CD4-positive, alpha-beta memory T cell (primary cell): ENCODE measurements at regions not wholly inside any gene's neighbourhood (a gene's known extent, or its start where the extent isn't known, plus 50 kb on each side); places are given as distances from the start of the nearest gene placed in this dataset.

Source experiments
- CTCF ChIA-PET: fragments of 350-600 bp; sonication (Branson Sonifier 250); formaldehyde crosslinking; loops from one replicate; lab custom pipeline; 2021; ENCODE audit warnings: inconsistent platforms; ENCODE audit not compliant: partially characterized antibody; lab: Charles Lee
- POLR2A ChIA-PET: fragments of 350-600 bp; sonication (Branson Sonifier 250); formaldehyde crosslinking; loops from one replicate; lab custom pipeline; 2021; ENCODE audit not compliant: partially characterized antibody; lab: Charles Lee
- DNase-seq, 5 donors: peaks; one replicate each; pipeline versions ENCODE4 v3.0.0 to v3.0.0-alpha.2; 2020 to 2022; ENCODE audit warnings: mixed read lengths in 1 of 5
- H3K27ac ChIP-seq: one replicate; pipeline ENCODE4 v1.7.0; 2013; ENCODE audit warnings: low read depth, low read length
- H3K27me3 ChIP-seq: 2 replicates; pipeline ENCODE4 v1.7.0; 2013; ENCODE audit warnings: mild to moderate bottlenecking, low read length, moderate library complexity; ENCODE audit not compliant: insufficient read depth
- H3K36me3 ChIP-seq: 2 replicates; pipeline ENCODE4 v1.7.0; 2013; ENCODE audit warnings: mild to moderate bottlenecking, low read length, moderate library complexity; ENCODE audit not compliant: insufficient read depth
- H3K4me1 ChIP-seq: 2 replicates; pipeline ENCODE4 v1.7.0; 2013; ENCODE audit warnings: mild to moderate bottlenecking, low read length, moderate library complexity; ENCODE audit not compliant: insufficient read depth
- H3K4me3 ChIP-seq, 2 donors: one replicate each; pipeline ENCODE4 v1.7.0; 2013; ENCODE audit warnings: low read length in 2 of 2, mild to moderate bottlenecking in 1 of 2
- H3K9me3 ChIP-seq, 2 donors: one replicate each; pipeline ENCODE4 v1.7.0; 2013; ENCODE audit warnings: low read length in 2 of 2, control low read depth in 1 of 2; ENCODE audit not compliant: control insufficient read depth in 1 of 2
- H3K27ac Mint-ChIP-seq, 7 donors: one replicate each; pipeline ENCODE4 v1.8.0; 2020 to 2021; ENCODE audit warnings: mixed read lengths in 7 of 7, mild to moderate bottlenecking in 6 of 7, inconsistent platforms in 3 of 7, moderate library complexity in 3 of 7
- H3K27me3 Mint-ChIP-seq, 2 donors: one replicate each; pipeline ENCODE4 v1.8.0; 2020 to 2021; ENCODE audit warnings: mixed read lengths in 2 of 2
- H3K36me3 Mint-ChIP-seq, 2 donors: one replicate each; pipeline ENCODE4 v1.8.0; 2020 to 2021; ENCODE audit warnings: mixed read lengths in 2 of 2, inconsistent platforms in 1 of 2, mild to moderate bottlenecking in 1 of 2
- H3K4me1 Mint-ChIP-seq, 4 donors: one replicate each; pipeline ENCODE4 v1.8.0; 2020 to 2021; ENCODE audit warnings: mixed read lengths in 4 of 4, mild to moderate bottlenecking in 1 of 4
- H3K4me3 Mint-ChIP-seq, 8 donors: one replicate each; pipeline ENCODE4 v1.8.0; 2020 to 2021; ENCODE audit warnings: mixed read lengths in 8 of 8, mild to moderate bottlenecking in 7 of 8, moderate library complexity in 6 of 8, inconsistent platforms in 3 of 8
- H3K9me3 Mint-ChIP-seq, 8 donors: one replicate each; pipeline ENCODE4 v1.8.0; 2020 to 2021; ENCODE audit warnings: mixed read lengths in 8 of 8, mild to moderate bottlenecking in 5 of 8, inconsistent platforms in 3 of 8, moderate library complexity in 1 of 8
- intact Hi-C: fragments of 100-400 bp; cut with micrococcal nuclease; formaldehyde crosslinking; loops from one replicate; pipeline ENCODE4 v1.15.1; 2023

DNA sequence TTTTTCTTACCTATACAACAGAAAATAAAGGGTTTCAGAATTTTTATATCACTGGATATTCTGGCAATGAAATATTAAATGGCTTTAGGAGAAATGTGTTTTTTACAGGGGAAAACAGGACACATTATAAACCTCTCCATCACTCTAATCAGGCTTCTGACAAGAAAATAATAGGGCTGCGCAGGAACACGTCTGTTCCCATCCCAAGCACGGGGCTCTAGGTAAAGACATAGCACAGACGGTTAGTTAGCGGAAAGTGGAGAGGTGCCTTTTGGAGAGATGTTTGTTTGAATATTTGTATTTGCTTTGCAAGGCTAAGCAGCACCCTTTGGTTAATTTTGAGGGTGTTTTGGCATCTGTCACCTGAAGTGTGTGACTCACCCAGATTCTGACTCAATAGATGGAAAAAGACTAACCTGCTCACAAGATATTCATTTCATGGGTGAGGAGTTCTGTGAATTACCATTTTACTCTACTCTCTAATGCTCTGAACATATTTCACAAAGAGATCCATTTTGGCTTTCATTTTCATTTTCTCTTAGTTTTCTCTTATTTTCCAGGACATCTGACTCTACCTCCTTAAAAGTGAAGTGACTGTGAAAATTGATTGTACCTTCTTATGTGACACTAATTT lies 174.5 kb upstream of the AKR1E2 start:
- Histone ChIP-seq H3K4me3 (no peak overlapping the region), H3K4me1 (peaks cover 15% of the 10 kb centered on the region), H3K36me3 (no peaks in the 10 kb centered on the region), H3K9me3 (no peaks in the 10 kb centered on the region), H3K27ac (no peak overlapping the region), H3K27me3 (no peaks in the 10 kb centered on the region)
- CTCF ChIA-PET: interaction anchor here (1.3 to 1.9 kb wide), 3 partner anchors 1411 to 1458 kb away, joined by 3 to 6 read pairs (median 5); no protein-coding TSS in a partner anchor
- no peak for DNase-seq
- H3K36me3 Mint-ChIP-seq: no peaks in the 10 kb centered on the region
- POLR2A ChIA-PET: no interaction called here
- H3K4me1 Mint-ChIP-seq: peaks cover 20 to 23% (median 21%) of the 10 kb centered on the region in 4 donors
- intact Hi-C loops: loop anchor here (10.0 kb wide), 4 partner anchors 677 to 1027 kb away; no protein-coding TSS in a partner anchor
- no peaks in the 10 kb centered on the region for H3K27me3 Mint-ChIP-seq
- peaks cover 0 to 2% (median 0%) of the 10 kb centered on the region in 8 donors for H3K9me3 Mint-ChIP-seq
- H3K27ac Mint-ChIP-seq: peak overlapping the region in 4 of 7 donors; percentile 8 to 62 (median 26)
- peak overlapping the region; percentile 23 to 72 (median 34) for H3K4me3 Mint-ChIP-seq

DNA sequence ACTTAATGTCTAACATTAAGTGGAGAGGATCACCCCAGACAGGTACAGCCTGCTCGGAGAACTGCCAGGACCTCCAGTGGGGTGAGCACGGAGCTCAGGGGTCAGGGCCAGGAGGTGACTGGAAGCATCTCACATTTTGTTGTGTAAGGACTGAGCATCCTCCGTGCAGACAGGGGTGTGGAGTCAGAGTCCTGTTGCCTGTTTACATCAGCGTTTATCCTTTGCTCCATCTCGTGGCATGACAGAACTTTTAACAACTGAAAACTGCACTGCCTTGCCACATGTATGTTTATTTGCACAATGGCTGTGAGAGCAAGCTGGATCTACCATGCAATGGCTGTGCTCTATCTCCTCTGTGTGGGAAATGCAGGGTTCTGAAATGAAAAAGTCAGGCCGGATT lies 175.4 kb upstream of the AKR1E2 start:
- CTCF ChIA-PET: no interaction called here
- H3K4me3 Mint-ChIP-seq: no peak overlapping the region

DNA sequence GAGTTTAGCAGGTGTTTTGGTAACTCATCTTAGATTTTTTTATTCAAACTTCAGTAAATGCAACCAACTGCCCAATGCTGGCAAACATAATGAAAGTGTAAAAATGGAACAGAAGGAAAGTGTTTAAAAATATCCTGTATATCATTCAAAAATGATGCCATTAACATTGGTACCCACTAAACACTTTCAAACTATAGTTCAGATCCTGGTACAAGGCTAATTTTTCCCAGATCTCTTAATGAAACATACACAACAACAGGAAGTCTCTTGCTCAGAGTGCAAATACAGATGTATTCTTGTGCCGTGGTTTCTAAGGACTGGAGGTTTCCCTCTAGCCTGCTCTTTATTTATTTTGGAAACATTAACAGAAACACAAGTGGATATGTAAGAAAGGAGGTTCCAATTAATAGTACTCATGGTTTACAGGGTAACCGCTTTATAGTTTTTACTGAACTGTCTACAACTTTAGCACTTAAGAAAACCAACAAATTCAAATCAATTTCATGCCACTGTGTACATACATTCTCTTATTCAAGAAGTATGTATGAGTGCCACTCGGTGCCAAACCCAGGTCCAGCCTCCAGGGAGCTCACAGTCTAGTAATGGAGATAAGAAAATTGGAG lies 176.0 kb upstream of the AKR1E2 start:
- Histone ChIP-seq H3K27me3 (no peaks in the 10 kb centered on the region), H3K27ac (no peak overlapping the region), H3K9me3 (no peaks in the 10 kb centered on the region), H3K36me3 (no peaks in the 10 kb centered on the region), H3K4me3 (no peak overlapping the region), H3K4me1 (peaks cover 15% of the 10 kb centered on the region)
- DNase-seq: no peak
- Mint-ChIP-seq H3K9me3 (peaks cover 0 to 2% (median 0%) of the 10 kb centered on the region in 8 donors), H3K27me3 (no peaks in the 10 kb centered on the region), H3K36me3 (no peaks in the 10 kb centered on the region), H3K4me3 (peak overlapping the region in 1 of 8 donors; percentile 22), H3K4me1 (peaks cover 20 to 23% (median 21%) of the 10 kb centered on the region in 4 donors), H3K27ac (peak overlapping the region in 2 of 7 donors; percentile 7 to 43)
- ChIA-PET POLR2A (no interaction called here), CTCF (no interaction called here)
- intact Hi-C loops: loop anchor here (10.0 kb wide), 4 partner anchors 675 to 1025 kb away; no protein-coding TSS in a partner anchor

More for the DNA sequence above, 175.4 kb upstream of the AKR1E2 start:
- Histone ChIP-seq H3K27me3 (no peaks in the 10 kb centered on the region), H3K4me3 (no peak overlapping the region), H3K4me1 (peaks cover 15% of the 10 kb centered on the region), H3K36me3 (no peaks in the 10 kb centered on the region), H3K27ac (no peak overlapping the region), H3K9me3 (no peaks in the 10 kb centered on the region)
- DNase-seq: no peak
- POLR2A ChIA-PET: no interaction called here
- H3K9me3 Mint-ChIP-seq: peaks cover 0 to 2% (median 0%) of the 10 kb centered on the region in 8 donors
- peaks cover 20 to 23% (median 21%) of the 10 kb centered on the region in 4 donors for H3K4me1 Mint-ChIP-seq
- intact Hi-C loops: loop anchor here (10.0 kb wide), 4 partner anchors 676 to 1026 kb away; no protein-coding TSS in a partner anchor
- H3K27ac Mint-ChIP-seq: peak overlapping the region in 2 of 7 donors; percentile 30 to 43
- no peaks in the 10 kb centered on the region for H3K36me3 Mint-ChIP-seq
- H3K27me3 Mint-ChIP-seq: no peaks in the 10 kb centered on the region

DNA sequence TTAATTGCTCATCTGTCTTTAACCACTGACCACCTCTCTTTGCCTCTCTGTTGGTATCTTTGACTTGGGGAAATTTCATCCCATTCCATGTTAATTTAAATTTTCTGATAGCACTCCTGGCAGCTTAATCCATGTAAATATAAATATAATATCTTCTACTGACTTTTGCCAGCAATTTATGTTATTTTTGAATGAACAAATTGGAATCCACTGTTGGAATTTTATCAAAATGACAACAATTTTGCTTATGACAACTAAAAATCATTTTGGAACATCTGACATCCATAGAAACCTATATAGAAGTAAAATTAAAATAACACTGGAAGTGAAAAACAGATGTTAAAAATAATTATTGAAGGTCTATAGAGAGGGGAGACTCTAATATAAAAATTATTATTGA lies 176.5 kb upstream of the AKR1E2 start:
- H3K4me1 ChIP-seq: peaks cover 15% of the 10 kb centered on the region
- Mint-ChIP-seq H3K27ac (peak overlapping the region in 1 of 7 donors; percentile 17), H3K36me3 (no peaks in the 10 kb centered on the region), H3K9me3 (peaks cover 0 to 2% (median 0%) of the 10 kb centered on the region in 8 donors), H3K4me1 (peaks cover 20 to 23% (median 21%) of the 10 kb centered on the region in 4 donors), H3K27me3 (no peaks in the 10 kb centered on the region), H3K4me3 (no peak overlapping the region)
- no peak overlapping the region for H3K27ac ChIP-seq
- ChIA-PET POLR2A (no interaction called here), CTCF (no interaction called here)
- no peak for DNase-seq
- H3K4me3 ChIP-seq: no peak overlapping the region
- H3K36me3 ChIP-seq: no peaks in the 10 kb centered on the region
- no peaks in the 10 kb centered on the region for H3K9me3 ChIP-seq
- no peaks in the 10 kb centered on the region for H3K27me3 ChIP-seq
- intact Hi-C loops: no loop called here

DNA sequence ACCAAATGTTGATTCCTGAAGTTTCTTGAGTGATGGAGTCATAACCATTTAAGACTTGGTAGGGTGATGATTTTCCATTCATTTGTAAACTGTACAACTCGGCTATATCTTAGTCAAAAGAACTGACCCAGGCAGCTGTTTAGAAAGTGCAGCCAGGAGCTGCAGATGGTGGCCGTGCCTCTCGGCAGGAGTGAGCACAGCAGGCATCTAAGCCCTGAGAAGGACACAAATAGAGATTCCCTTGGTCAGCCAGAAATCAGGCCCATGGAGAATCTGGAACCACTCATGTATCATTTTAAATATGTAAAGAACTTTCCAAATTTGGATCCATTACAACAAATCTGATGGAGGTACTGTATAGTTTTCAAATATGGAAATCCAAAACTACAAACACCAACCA lies 177.0 kb upstream of the AKR1E2 start:
- H3K36me3 ChIP-seq: no peaks in the 10 kb centered on the region
- peaks cover 15% of the 10 kb centered on the region for H3K4me1 ChIP-seq
- POLR2A ChIA-PET: no interaction called here
- CTCF ChIA-PET: no interaction called here
- Mint-ChIP-seq H3K27me3 (no peaks in the 10 kb centered on the region), H3K36me3 (no peaks in the 10 kb centered on the region), H3K4me3 (no peak overlapping the region), H3K4me1 (peaks cover 20 to 23% (median 21%) of the 10 kb centered on the region in 4 donors), H3K27ac (no peak overlapping the region), H3K9me3 (peaks cover 0 to 2% (median 0%) of the 10 kb centered on the region in 8 donors)
- H3K4me3 ChIP-seq: no peak overlapping the region
- intact Hi-C loops: no loop called here
- H3K27me3 ChIP-seq: no peaks in the 10 kb centered on the region
- H3K27ac ChIP-seq: no peak overlapping the region
- DNase-seq: no peak
- no peaks in the 10 kb centered on the region for H3K9me3 ChIP-seq

DNA sequence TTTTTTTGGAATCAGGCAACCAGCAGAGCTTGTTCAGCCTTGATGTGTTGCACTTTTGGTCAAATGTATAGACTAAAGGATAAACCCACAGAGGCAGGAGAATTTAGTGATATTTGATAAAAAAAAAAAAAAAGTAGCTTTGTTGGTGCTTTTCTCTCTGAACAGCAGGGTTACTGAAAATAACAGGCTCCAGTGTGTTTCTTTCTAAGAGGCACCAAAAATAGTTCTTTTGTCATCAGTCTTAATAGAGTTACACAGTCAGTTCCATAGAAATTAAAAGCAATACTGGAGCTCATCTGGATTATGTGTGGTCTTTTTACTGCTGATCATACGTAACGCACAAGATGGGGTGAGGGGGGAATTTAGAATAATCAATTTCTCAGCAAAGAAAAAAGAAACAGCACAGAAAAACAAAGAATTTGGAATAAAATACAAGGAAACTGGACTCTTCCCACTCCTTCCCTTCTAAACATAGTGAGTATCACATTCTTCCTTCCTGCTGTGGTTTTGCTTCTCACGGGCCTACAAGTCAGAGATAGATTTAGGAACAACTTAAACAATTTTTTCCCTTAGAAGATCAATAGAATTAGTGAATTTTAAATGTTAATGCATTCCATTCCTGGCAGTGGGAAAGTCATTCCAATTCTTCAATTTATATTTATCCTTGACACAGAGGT lies 178.8 kb upstream of the AKR1E2 start:
- Histone ChIP-seq H3K27me3 (no peaks in the 10 kb centered on the region), H3K27ac (no peak overlapping the region), H3K4me3 (no peak overlapping the region), H3K4me1 (peaks cover 15% of the 10 kb centered on the region), H3K9me3 (no peaks in the 10 kb centered on the region), H3K36me3 (no peaks in the 10 kb centered on the region)
- CTCF ChIA-PET: no interaction called here
- POLR2A ChIA-PET: no interaction called here
- Mint-ChIP-seq H3K4me3 (no peak overlapping the region), H3K4me1 (peaks cover 15 to 18% (median 17%) of the 10 kb centered on the region in 4 donors), H3K27ac (no peak overlapping the region), H3K9me3 (peaks cover 0 to 2% (median 0%) of the 10 kb centered on the region in 8 donors), H3K27me3 (no peaks in the 10 kb centered on the region), H3K36me3 (no peaks in the 10 kb centered on the region)
- intact Hi-C loops: no loop called here
- DNase-seq: no peak

DNA sequence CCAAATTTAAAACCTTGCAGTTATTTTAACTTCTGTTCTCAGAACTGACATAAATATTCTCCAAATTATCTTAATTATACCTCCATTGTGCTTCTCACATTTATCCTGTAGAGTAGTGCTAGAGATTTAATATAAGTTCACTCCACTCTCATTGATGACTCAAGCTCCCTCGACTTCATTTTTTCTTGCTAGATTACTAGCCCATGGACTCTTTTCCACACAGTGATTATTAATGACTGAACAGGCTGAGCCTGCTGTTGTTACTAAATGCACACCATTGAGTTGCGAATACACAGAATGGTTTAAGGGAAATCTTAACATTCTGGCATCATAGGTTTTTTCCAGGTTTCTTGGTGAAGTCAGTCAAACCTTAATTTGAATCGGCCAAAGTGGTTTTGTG lies 179.5 kb upstream of the AKR1E2 start:
- peaks cover 8 to 12% (median 10%) of the 10 kb centered on the region in 4 donors for H3K4me1 Mint-ChIP-seq
- Histone ChIP-seq H3K9me3 (no peaks in the 10 kb centered on the region), H3K27me3 (no peaks in the 10 kb centered on the region), H3K4me1 (peaks cover 8% of the 10 kb centered on the region), H3K4me3 (no peak overlapping the region), H3K36me3 (no peaks in the 10 kb centered on the region), H3K27ac (no peak overlapping the region)
- H3K4me3 Mint-ChIP-seq: no peak overlapping the region
- H3K27ac Mint-ChIP-seq: peak overlapping the region in 1 of 7 donors; percentile 37
- intact Hi-C loops: no loop called here
- DNase-seq: no peak
- peaks cover 0 to 2% (median 0%) of the 10 kb centered on the region in 8 donors for H3K9me3 Mint-ChIP-seq
- H3K36me3 Mint-ChIP-seq: no peaks in the 10 kb centered on the region
- ChIA-PET POLR2A (no interaction called here), CTCF (interaction anchor here (1.2 kb wide), 1 partner anchor 10 kb away, joined by 3 read pairs; no protein-coding TSS in a partner anchor)
- H3K27me3 Mint-ChIP-seq: no peaks in the 10 kb centered on the region
